IMR-90 (cell line): ENCODE measurements at regions not wholly inside any gene's neighbourhood (a gene's known extent, or its start where the extent isn't known, plus 50 kb on each side); places are given as distances from the start of the nearest gene placed in this dataset.

Source experiments
- ATAC-seq: fragments of 200-7000 bp; cut with Tn5 transposase; 2 replicates; pipeline ENCODE4 v1.9.1; 2020; ENCODE audit warnings: low read depth, mild to moderate bottlenecking, moderate library complexity
- BruUV-seq: library from RNA; stranded (reverse); fragments of 400-500 nt; replicated peaks from 2 replicates; lab custom pipeline; 2021; lab: Mats Ljungman, UMichigan
- CTCF ChIA-PET: fragments of 300-600 bp; formaldehyde crosslinking; extraction: SDS; loops from one replicate; lab custom pipeline; 2021; ENCODE audit warnings: antibody characterized with exemption; lab: Yijun Ruan, JAX
- POLR2A ChIA-PET: fragments of 300-600 bp; sonication (Branson Sonifier 250); formaldehyde crosslinking; loops from one replicate; lab custom pipeline; 2022; ENCODE audit warnings: antibody characterized with exemption; ENCODE audit not compliant: unreplicated experiment; lab: Charles Lee
- DNase-seq: peaks from one replicate; pipeline ENCODE4 v3.0.0; 2013
- H2AFZ ChIP-seq: replicated peaks from 2 replicates; pipeline ENCODE3; 2013; ENCODE audit warnings: low read length, mild to moderate bottlenecking; ENCODE audit not compliant: poor library complexity
- H2AK5ac ChIP-seq: 2 replicates; pipeline ENCODE4 v1.6.1; 2013; ENCODE audit warnings: low read depth, low read length, inconsistent platforms
- H2AK9ac ChIP-seq: replicated peaks from 2 replicates; pipeline ENCODE3; 2013; ENCODE audit warnings: mild to moderate bottlenecking, low read depth, low read length, moderate library complexity; ENCODE audit not compliant: poor library complexity
- H2BK120ac ChIP-seq: 2 replicates; pipeline ENCODE4 v1.6.1; 2013; ENCODE audit warnings: low read depth, low read length, inconsistent platforms
- H2BK15ac ChIP-seq: 3 replicates; pipeline ENCODE4 v1.6.1; 2013; ENCODE audit warnings: low read depth, low read length, inconsistent platforms
- H2BK20ac ChIP-seq: 2 replicates; pipeline ENCODE4 v1.6.1; 2013; ENCODE audit warnings: low read depth, mild to moderate bottlenecking, inconsistent platforms, low read length, moderate library complexity
- H2BK5ac ChIP-seq: 2 replicates; pipeline ENCODE4 v1.6.1; 2013; ENCODE audit warnings: mild to moderate bottlenecking, low read depth, low read length, inconsistent platforms; ENCODE audit not compliant: poor library complexity, severe bottlenecking
- H3K14ac ChIP-seq: replicated peaks from 2 replicates; pipeline ENCODE4 v1.6.1; 2013; ENCODE audit warnings: low read depth, low read length, inconsistent platforms
- H3K18ac ChIP-seq: 2 replicates; pipeline ENCODE4 v1.6.1; 2013; ENCODE audit warnings: low read depth, low read length, control low read depth
- H3K23ac ChIP-seq: 2 replicates; pipeline ENCODE4 v1.6.1; 2013; ENCODE audit warnings: low read depth, low read length, inconsistent platforms
- H3K27ac ChIP-seq: 2 replicates; pipeline ENCODE4 v1.5.1; 2013; ENCODE audit warnings: mild to moderate bottlenecking, control low read depth, low read length; ENCODE audit not compliant: insufficient read depth
- H3K27me3 ChIP-seq: 2 replicates; pipeline ENCODE4 v1.6.1; 2013; ENCODE audit warnings: low read length; ENCODE audit not compliant: control insufficient read depth, insufficient read depth
- H3K36me3 ChIP-seq: 2 replicates; pipeline ENCODE4 v1.6.1; 2013; ENCODE audit warnings: low read length, mixed read lengths; ENCODE audit not compliant: control insufficient read depth, insufficient read depth
- H3K4ac ChIP-seq: 2 replicates; pipeline ENCODE4 v1.6.1; 2013; ENCODE audit warnings: low read depth, low read length, inconsistent platforms
- H3K4me1 ChIP-seq: 2 replicates; pipeline ENCODE4 v1.6.1; 2013; ENCODE audit warnings: low read length, mixed read lengths; ENCODE audit not compliant: control insufficient read depth, insufficient read depth
- H3K4me2 ChIP-seq: 2 replicates; pipeline ENCODE4 v1.6.1; 2013; ENCODE audit warnings: low read depth, mild to moderate bottlenecking, control low read depth, low read length, moderate library complexity
- H3K4me3 ChIP-seq: 2 replicates; pipeline ENCODE4 v1.5.1; 2013; ENCODE audit warnings: low read depth, mild to moderate bottlenecking, control low read depth, low read length, moderate library complexity; ENCODE audit not compliant: insufficient read depth
- H3K56ac ChIP-seq: 2 replicates; pipeline ENCODE4 v1.6.1; 2013; ENCODE audit warnings: low read length, inconsistent platforms; ENCODE audit not compliant: insufficient read depth; ENCODE audit errors: extremely low read depth
- H3K79me1 ChIP-seq, 2 experiments: 2 replicates each; pipeline ENCODE4 v1.6.1; 2013; ENCODE audit warnings: low read length in 2 of 2, inconsistent platforms in 1 of 2, low read depth in 1 of 2
- H3K9ac ChIP-seq: 2 replicates; pipeline ENCODE4 v1.6.1; 2013; ENCODE audit warnings: low read depth, low read length, control low read depth
- H3K9me1 ChIP-seq: 2 replicates; pipeline ENCODE4 v1.6.1; 2013; ENCODE audit warnings: low read length, inconsistent platforms; ENCODE audit not compliant: insufficient read depth
- H3K9me3 ChIP-seq: 2 replicates; pipeline ENCODE4 v1.6.1; 2013; ENCODE audit warnings: low read length; ENCODE audit not compliant: control insufficient read depth, insufficient read depth
- H4K20me1 ChIP-seq: 2 replicates; pipeline ENCODE4 v1.6.1; 2013; ENCODE audit warnings: low read length, inconsistent platforms; ENCODE audit not compliant: insufficient read depth
- H4K5ac ChIP-seq: 2 replicates; pipeline ENCODE4 v1.6.1; 2013; ENCODE audit warnings: mild to moderate bottlenecking, low read depth, low read length, control low read depth
- H4K8ac ChIP-seq, 2 experiments: 2 replicates each; pipeline ENCODE4 v1.6.1; 2013; ENCODE audit warnings: low read depth in 2 of 2, low read length in 2 of 2, control low read depth in 1 of 2, inconsistent platforms in 1 of 2
- H4K91ac ChIP-seq: 2 replicates; pipeline ENCODE4 v1.6.1; 2013; ENCODE audit warnings: low read depth, low read length, inconsistent platforms; ENCODE audit not compliant: insufficient read depth
- BHLHE40 ChIP-seq: fragments of 150-350 bp; IDR thresholded peaks from 2 replicates; pipeline ENCODE4 v1.6.1; 2016; ENCODE audit warnings: mild to moderate bottlenecking, low read depth, low read length
- CEBPB ChIP-seq: IDR thresholded peaks from 2 replicates; pipeline ENCODE4 v1.6.1; 2012; ENCODE audit warnings: low read depth, low read length, improper control_type of control experiment
- CHD1 ChIP-seq: IDR thresholded peaks from 2 replicates; pipeline ENCODE4 v1.6.1; 2012; ENCODE audit warnings: low read depth, low read length, improper control_type of control experiment
- FOS ChIP-seq: fragments of 150-350 bp; IDR thresholded peaks from 2 replicates; pipeline ENCODE4 v1.6.1; 2016; ENCODE audit warnings: low read depth, low read length
- MAFK ChIP-seq: IDR thresholded peaks from 2 replicates; pipeline ENCODE4 v1.6.1; 2012; ENCODE audit warnings: low read depth, low read length, improper control_type of control experiment
- MAZ ChIP-seq: IDR thresholded peaks from 2 replicates; pipeline ENCODE4 v1.6.1; 2012; ENCODE audit warnings: low read depth, mild to moderate bottlenecking, low read length, improper control_type of control experiment, moderate library complexity, borderline replicate concordance
- MXI1 ChIP-seq: IDR thresholded peaks from 2 replicates; pipeline ENCODE4 v1.6.1; 2012; ENCODE audit warnings: low read depth, mild to moderate bottlenecking, low read length, moderate library complexity, borderline replicate concordance
- NFE2L2 ChIP-seq: fragments of 150-350 bp; IDR thresholded peaks from 2 replicates; pipeline ENCODE4 v1.6.1; 2016; ENCODE audit warnings: low read depth, mild to moderate bottlenecking, low read length
- POLR2A ChIP-seq: IDR thresholded peaks from 2 replicates; pipeline ENCODE4 v1.6.1; 2012; ENCODE audit warnings: mild to moderate bottlenecking, low read depth, low read length
- RAD21 ChIP-seq: IDR thresholded peaks from 2 replicates; pipeline ENCODE4 v1.6.1; 2012; ENCODE audit warnings: low read length, improper control_type of control experiment
- RCOR1 ChIP-seq: IDR thresholded peaks from 2 replicates; pipeline ENCODE4 v1.6.1; 2012; ENCODE audit warnings: mild to moderate bottlenecking, low read length, improper control_type of control experiment; ENCODE audit not compliant: insufficient replicate concordance
- RFX5 ChIP-seq: IDR thresholded peaks from 2 replicates; pipeline ENCODE4 v1.8.0; 2012; ENCODE audit warnings: low read depth, mild to moderate bottlenecking, low read length, moderate library complexity
- SMC3 ChIP-seq: fragments of 150-350 bp; IDR thresholded peaks from 2 replicates; pipeline ENCODE4 v1.6.1; 2016; ENCODE audit warnings: low read depth, mild to moderate bottlenecking, antibody characterized with exemption, low read length, moderate library complexity
- USF2 ChIP-seq: fragments of 150-350 bp; IDR thresholded peaks from 2 replicates; pipeline ENCODE4 v1.6.1; 2017; ENCODE audit warnings: mild to moderate bottlenecking, antibody characterized with exemption, low read length, low read depth
- WGBS, 2 experiments: methylation state at CpG; one replicate each; pipeline versions ENCODE4 v1.1.5 to v1.1.7; 2013; ENCODE audit warnings: missing lambda C conversion rate in 2 of 2; ENCODE audit not compliant: insufficient read length in 1 of 2; ENCODE audit errors: extremely low coverage in 2 of 2; 5-methylcytosine and 5-hydroxymethylcytosine counted together
- dilution Hi-C: fragments of 300-500 bp; cut with HindIII; formaldehyde crosslinking; loops from one replicate; pipeline ENCODE4 v1.14.3; 2018; ENCODE audit warnings: low sequenced_read_pairs; ENCODE audit not compliant: unreplicated experiment
- in situ Hi-C: fragments of 300-500 bp; cut with MboI; formaldehyde crosslinking; loops from 3 replicates; pipeline ENCODE4 v1.14.3; 2019; ENCODE audit warnings: low sequenced_read_pairs, inconsistent platforms, mixed read lengths
- intact Hi-C: fragments of 100-400 bp; cut with micrococcal nuclease; formaldehyde crosslinking; loops from 2 replicates; pipeline ENCODE4 v1.10.0; 2022
- TF ChIP-seq, protein P1 (sequence below): fragments of 150-350 bp; IDR thresholded peaks from 2 replicates; pipeline ENCODE4 v1.6.1; 2016; ENCODE audit warnings: low read depth, mild to moderate bottlenecking, low read length, moderate library complexity, borderline replicate concordance
- TF ChIP-seq, protein P2 (sequence below): conservative IDR thresholded peaks from 2 replicates; pipeline ENCODE4 v1.5.1; 2012; ENCODE audit warnings: mild to moderate bottlenecking, low read depth, low read length, improper control_type of control experiment

DNA sequence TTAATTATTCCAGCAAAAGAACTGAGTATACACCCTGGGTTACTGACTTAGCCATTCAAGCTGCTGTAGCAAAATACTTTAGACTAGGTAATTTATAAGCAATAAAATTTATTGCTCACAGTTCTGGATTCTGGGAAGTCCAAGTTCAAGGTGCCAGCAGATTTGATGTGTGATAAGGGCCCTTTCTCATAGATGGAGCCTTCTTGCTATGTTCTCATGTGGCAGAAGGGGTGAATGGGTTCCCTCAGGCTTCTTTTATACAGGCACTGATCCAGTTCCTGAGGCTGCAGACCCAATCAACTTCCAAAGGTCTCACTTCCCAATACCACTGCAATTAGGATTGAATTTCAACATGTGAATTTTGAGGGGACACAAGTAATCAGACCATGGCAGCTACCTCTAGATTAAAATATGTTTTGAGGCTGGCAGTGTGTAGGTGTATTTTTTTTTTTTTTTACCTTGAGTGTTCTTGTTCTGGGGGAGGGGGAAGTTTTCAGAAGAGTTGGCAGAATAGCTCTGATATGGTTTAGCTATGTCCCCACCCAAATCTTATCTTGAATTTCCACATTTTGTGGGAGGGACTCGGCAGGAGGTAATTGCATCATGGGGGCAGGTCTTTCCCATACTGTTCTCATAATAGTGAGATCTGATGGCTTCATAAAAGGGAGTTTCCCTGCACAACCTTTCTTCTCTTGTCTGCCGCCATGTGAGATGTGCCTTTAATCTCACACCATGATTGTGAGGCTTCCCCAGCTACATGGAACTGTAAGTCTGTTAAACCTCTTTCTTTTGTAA is 178.2 kb downstream of the RASSF9 start:
- no TSS peak for BruUV-seq
- H4K8ac ChIP-seq, result no peak overlapping the region
- H2AK9ac ChIP-seq, result no peak overlapping the region
- H2BK20ac ChIP-seq, result no peak overlapping the region
- POLR2A ChIA-PET, result no interaction called here
- no peaks in the 10 kb centered on the region for H3K4me1 ChIP-seq
- no peak overlapping the region for H3K4ac ChIP-seq
- no peak overlapping the region for H2AK5ac ChIP-seq
- in situ Hi-C loops, result no loop called here
- no peak overlapping the region for H4K91ac ChIP-seq
- no peak overlapping the region for H3K9ac ChIP-seq
- WGBS, 2 experiments, result no CpG with 5 or more reads among the region's 2 CpGs
- ATAC-seq (no peak), DNase-seq (no peak)
- H3K56ac ChIP-seq, result no peak overlapping the region
- TF ChIP-seq CEBPB (no peak), NFE2L2 (no peak), BHLHE40 (no peak), FOS (no peak), USF2 (no peak), RFX5 (no peak), RAD21 (no peak), POLR2A (no peak), CHD1 (no peak), SMC3 (no peak), MXI1 (no peak), MAZ (no peak), MAFK (no peak), RCOR1 (no peak)
- TF ChIP-seq, protein P1, sequence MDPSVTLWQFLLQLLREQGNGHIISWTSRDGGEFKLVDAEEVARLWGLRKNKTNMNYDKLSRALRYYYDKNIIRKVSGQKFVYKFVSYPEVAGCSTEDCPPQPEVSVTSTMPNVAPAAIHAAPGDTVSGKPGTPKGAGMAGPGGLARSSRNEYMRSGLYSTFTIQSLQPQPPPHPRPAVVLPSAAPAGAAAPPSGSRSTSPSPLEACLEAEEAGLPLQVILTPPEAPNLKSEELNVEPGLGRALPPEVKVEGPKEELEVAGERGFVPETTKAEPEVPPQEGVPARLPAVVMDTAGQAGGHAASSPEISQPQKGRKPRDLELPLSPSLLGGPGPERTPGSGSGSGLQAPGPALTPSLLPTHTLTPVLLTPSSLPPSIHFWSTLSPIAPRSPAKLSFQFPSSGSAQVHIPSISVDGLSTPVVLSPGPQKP, result no peak
- TF ChIP-seq, protein P2, sequence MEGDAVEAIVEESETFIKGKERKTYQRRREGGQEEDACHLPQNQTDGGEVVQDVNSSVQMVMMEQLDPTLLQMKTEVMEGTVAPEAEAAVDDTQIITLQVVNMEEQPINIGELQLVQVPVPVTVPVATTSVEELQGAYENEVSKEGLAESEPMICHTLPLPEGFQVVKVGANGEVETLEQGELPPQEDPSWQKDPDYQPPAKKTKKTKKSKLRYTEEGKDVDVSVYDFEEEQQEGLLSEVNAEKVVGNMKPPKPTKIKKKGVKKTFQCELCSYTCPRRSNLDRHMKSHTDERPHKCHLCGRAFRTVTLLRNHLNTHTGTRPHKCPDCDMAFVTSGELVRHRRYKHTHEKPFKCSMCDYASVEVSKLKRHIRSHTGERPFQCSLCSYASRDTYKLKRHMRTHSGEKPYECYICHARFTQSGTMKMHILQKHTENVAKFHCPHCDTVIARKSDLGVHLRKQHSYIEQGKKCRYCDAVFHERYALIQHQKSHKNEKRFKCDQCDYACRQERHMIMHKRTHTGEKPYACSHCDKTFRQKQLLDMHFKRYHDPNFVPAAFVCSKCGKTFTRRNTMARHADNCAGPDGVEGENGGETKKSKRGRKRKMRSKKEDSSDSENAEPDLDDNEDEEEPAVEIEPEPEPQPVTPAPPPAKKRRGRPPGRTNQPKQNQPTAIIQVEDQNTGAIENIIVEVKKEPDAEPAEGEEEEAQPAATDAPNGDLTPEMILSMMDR, result no peak
- dilution Hi-C loops, result no loop called here
- H3K79me1 ChIP-seq, result no peaks in the 10 kb centered on the region
- H4K5ac ChIP-seq, result no peak overlapping the region
- CTCF ChIA-PET, result interaction anchor here (0.6 kb wide), 1 partner anchor 234 kb away, joined by 3 read pairs; no protein-coding TSS in a partner anchor
- no peaks in the 10 kb centered on the region for H3K36me3 ChIP-seq
- no peak overlapping the region for H2BK120ac ChIP-seq
- H2AFZ ChIP-seq, result no peak overlapping the region
- no peaks in the 10 kb centered on the region for H3K9me3 ChIP-seq
- no peak overlapping the region for H3K27ac ChIP-seq
- H3K23ac ChIP-seq, result no peak overlapping the region
- no peaks in the 10 kb centered on the region for H4K20me1 ChIP-seq
- H2BK5ac ChIP-seq, result no peak overlapping the region
- H3K9me1 ChIP-seq, result no peaks in the 10 kb centered on the region
- no peak overlapping the region for H3K14ac ChIP-seq
- no peak overlapping the region for H3K4me3 ChIP-seq
- H2BK15ac ChIP-seq, result no peak overlapping the region
- intact Hi-C loops, result no loop called here
- no peaks in the 10 kb centered on the region for H3K27me3 ChIP-seq
- no peak overlapping the region for H3K4me2 ChIP-seq
- H3K18ac ChIP-seq, result no peak overlapping the region
